ENCODE measurements at regions not wholly inside any gene's neighbourhood (a gene's known extent, or its start where the extent isn't known, plus 50 kb on each side); places are given as distances from the start of the nearest gene placed in this dataset.

DNA sequence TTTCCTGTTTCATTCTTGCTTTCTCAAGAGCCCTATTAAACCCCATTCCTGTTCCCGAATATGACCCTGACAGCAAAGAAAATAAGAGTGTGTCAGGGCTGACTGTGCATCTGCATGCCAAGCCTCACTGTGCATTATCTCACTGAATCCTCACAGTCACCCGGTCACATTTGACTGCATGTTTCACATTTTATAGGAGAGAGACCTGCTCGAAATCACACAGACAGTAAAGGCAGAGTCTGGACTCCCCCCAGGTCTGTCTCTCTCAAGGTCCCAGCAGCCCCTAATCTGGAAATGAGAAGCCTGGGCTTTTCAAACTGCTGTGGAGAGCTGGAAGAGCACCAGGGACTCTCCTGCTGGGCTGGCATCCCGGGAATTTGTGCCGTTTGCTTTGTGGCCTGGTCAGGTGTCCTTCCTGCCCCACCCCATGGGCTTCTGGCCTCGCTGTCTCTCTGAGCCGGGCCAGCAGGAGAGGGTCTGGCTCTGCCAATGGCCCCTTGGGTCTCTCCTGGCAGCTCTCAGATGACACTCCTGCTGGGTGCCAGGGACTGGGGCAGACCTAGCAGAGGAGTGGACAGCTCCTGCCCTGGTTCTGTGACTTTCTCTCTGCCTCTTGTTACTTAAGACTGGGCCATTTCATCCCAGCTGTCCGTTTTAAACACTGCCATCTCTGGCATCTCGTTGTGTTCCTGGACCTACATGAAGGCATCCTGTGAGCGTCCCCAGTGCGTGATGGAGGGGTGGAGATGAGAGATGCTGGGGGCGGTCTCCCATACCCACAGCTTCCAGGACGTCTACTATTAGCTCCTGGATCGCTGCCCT lies 173.6 kb downstream of the ARHGAP12 start:
- DNase-seq, result no peak

- no peak for DNase-seq
Observed at GRCh38 chr10:31753681-31754080, 174.9 kb downstream of the ARHGAP12 start.

DNA sequence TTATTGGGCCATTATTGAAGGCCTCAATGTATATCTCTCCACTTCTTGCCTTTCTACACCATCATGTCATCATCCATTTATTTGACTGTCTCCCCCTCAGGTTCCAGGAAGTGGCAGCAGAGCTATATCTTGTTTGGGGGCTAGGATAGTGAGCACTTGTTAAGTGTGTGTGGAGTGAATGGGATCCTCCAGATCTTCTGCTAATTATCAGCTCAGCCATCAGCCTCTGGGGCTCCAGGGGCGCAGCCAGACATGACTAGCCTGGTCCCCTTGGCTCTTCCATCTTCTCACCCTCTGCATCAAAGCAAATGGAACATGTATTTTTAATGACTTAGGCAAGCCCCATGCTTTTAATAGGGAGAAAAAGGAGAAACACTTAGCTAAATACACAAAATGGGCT lies 176.5 kb downstream of the ARHGAP12 start:
- DNase-seq, result no peak

DNA sequence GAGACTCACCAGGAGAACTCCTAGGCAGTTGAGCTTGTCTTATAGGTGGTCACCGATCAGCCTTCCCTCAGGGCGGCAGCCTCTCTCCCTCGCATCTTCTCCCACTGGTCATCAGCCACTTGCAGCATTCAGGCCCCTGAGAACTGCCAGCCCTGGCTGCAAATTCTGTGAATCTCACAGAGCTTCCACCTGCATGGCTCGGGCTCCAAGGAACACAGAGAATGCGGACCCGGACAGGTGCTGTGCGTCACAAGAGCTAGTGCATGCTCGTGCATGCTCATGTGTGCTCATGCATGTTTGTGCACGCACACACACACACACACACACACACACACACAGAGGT lies 176.9 kb downstream of the ARHGAP12 start:
- DNase-seq, result no peak

DNA sequence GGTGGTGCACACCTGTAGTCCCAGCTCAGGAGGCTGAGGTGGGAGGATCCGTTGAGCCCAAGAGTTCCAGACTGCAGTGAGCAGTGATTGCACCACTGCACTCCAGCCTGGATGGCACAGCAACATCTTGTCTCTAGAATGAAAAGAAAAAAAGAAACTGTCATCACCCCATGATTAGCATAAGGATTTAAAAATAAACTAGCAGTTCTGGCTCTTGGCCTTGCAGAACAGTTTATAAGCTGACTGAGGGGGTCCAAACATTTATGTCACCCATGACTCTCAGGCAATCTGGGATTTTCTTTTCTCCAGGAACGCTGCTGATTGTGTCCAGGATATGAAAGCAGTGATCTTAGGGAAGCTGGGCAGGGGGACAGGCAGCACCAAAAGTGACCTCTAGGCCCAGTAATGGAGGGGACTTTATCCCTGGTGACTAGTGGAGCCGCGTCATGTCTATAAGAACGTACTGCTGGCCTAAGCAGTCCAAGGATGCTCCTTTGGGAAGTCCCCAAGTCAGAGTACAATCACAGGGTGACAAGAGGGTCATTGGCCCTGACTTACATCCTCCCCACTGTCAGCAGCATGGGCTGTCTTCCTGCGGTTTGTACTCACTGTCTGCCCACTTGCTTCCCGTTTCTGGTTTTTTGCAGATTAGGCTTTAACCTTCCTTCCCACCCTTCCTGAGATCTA lies 177.4 kb downstream of the ARHGAP12 start:
- DNase-seq, result no peak

DNA sequence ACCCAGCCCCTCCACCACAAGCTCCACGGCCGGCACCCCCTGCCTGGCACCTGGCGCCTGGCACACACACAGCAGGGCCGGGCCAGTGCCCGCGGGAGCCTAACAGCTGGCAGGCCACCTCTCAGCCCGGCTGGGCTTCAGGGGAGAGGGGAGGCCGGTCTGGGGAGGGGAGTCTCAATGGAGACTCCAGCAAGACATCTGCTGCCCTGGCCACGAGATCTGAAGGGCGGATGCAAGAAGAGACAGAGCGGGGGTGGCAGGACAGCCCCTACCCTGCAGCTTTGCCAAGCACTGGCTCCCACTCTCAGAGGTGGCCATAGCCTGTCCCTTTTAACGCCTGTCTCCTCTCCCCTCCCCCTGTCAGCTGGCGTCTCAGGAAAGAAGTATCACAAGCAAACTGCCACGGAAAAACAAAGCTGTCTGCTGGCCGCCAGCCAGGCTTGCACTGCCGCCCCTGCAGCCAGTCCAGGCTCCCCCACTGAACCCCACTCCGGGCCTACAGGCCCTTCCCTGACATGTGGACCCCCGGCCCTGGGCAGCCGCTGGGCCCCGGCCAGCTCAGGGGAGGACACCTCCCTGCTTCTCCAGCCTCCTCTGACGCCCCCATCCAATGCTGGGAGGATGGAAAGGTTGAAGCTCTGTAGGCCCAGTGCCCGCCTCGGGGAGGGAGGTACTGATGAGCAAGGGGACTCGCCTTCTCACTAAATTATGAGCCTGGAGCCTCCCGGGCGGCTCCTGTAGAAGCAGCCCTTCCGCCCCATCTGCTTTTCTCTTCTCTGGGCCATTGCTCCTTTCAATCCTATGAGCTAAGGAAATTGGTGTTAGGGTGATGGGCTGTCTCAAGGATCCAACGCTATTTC lies 178.4 kb downstream of the ARHGAP12 start:
- DNase-seq, result peak; percentile 79

- DNase-seq, result peak; percentile 20
Observed at GRCh38 chr10:31749301-31749700, 179.3 kb downstream of the ARHGAP12 start.

DNA sequence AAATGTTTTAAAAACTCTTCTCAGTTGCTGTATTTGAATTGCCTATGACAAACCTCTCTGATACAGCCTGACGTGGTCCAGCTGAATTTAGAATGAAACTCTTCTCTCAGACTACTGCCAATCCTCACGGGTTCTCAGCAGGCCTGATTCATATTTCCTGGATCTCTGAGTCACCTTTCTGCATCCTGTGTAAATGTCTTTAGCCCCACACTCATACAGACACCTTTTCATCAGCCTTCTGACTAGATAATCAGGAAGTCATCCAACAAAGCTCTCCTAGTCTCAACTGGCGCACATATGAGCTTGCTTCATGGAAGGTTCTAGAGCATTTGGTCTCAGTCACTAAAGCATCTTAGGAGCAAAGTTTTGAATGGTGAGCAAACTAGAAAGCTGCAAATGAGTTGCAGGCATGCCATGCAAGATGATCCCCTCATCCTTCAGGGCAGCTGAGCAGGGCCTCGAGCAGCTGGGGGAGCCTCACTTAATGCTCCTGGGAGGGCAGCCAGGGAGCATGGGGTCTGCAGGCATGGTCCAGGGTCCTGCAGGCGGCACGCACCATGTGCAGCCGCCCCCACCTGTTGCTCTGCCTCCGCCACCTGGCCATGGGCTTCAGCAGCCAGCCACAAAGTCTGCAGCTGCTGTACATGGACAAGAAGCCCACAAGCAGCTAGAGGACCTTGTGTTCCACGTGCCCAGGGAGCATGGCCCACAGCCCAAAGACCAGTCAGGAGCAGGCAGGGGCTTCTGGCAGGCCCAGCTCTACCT lies 182.8 kb downstream of the ARHGAP12 start:
- DNase-seq, result no peak

GRCh38 chr10:31744025-31744424 lies 184.6 kb downstream of the ARHGAP12 start:
- DNase-seq, result no peak

DNA sequence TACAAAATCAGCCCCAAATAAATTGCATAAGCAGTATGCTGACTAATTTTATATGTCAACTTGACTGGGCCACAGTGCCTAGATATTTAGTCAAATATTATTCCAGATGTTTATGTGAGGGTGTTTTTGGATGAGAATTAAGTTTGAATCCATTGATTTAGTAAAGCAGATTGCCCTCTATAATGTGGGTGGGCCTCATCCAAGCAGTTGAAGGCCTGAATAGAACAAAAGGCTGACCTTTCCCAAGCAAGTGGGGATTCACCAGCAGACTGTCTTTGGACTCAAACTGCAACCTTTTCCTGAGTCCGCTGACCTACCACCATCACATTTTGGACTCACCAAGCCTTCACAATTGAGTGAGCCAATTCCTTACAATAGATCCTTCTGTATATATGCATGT lies 186.4 kb downstream of the ARHGAP12 start:
- no peak for DNase-seq

- no peak for DNase-seq
Observed at GRCh38 chr10:31741473-31741872, 187.2 kb downstream of the ARHGAP12 start.

GRCh38 chr10:31739711-31740110 lies 188.9 kb downstream of the ARHGAP12 start:
- DNase-seq, result no peak

GRCh38 chr10:31739146-31739545 lies 189.5 kb downstream of the ARHGAP12 start:
- DNase-seq, result no peak

DNA sequence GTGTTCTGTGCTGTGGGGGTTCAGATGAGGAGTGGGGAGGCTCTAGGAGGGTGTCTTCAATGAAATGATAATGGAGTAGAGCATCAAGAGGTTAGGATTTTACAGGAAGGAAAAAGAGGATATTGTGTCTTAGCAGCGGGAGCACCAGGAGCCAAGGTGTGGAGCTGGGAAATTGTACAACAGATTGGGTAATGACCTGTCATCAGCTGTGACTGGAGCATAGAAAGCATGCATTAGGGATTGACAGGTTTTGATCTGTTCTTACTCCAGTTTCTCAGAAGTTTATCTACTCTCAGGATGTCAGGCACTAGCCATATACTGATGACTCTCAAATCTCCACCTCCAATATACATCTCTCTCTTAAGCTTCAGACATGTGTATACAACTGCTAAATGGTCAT lies 196.9 kb downstream of the ARHGAP12 start:
- DNase-seq, result no peak

DNA sequence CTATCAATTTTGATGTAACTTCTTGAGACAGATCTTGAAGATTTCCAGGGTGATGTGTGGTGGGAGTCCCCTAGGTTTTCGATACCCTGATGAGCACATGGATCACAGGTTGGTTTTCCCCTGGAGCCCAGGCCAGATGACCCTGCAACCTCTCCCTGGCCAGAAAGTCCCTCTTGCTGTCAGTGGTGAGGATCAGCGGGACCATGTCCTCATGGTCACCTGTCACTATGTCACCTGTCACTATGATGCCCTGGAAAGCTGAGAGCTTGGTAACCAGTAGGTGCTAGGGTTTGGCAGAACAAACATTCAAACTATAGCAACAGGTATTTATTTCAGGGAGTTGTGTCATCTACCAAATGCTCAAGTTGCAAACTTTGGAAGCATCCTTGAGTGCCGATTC lies 197.9 kb downstream of the ARHGAP12 start:
- DNase-seq, result no peak

GRCh38 chr10:31728698-31729224 lies 199.9 kb downstream of the ARHGAP12 start:
- no peak for DNase-seq

GRCh38 chr10:31725436-31725835 lies 203.2 kb downstream of the ARHGAP12 start:
- no peak for DNase-seq

GRCh38 chr10:31724296-31724695 lies 204.3 kb downstream of the ARHGAP12 start:
- no peak for DNase-seq

DNA sequence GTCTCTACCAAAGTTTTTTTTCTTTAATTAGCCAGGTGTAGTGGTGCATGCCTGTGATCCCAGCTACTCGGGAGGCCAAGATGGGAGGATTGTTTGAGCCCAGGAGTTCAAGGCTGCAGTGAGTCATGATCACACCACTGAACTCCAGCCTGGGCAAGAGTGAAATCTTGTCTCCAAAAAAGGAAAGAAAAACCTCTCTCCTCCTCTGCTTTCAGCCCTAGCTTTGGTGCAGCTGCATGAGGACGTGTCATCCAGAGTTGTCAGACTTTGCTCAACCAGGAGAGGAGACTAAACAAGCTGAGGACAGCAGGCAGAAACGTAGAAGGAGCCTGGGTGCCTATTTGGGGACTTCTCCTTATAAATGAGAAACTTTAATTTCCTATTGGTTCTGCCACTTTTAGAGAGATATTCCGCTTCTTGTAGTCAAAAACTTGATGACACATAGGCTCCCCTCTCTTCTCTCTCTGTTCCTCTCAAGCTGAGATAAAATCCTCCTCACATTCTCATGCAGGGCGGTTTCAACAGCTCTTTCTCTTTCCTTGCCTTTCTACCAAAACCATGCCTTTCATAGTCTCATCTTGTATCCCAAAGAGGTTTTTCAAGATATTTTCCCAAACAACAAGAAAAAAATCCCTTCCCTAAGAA lies 205.4 kb downstream of the ARHGAP12 start:
- DNase-seq, result no peak

- DNase-seq, result peak; percentile 4
Observed at GRCh38 chr10:31721096-31721495, 207.5 kb downstream of the ARHGAP12 start.

- no peak for DNase-seq
Observed at GRCh38 chr10:31720546-31720945, 208.1 kb downstream of the ARHGAP12 start.

GRCh38 chr10:31709476-31709875 lies 219.2 kb downstream of the ARHGAP12 start:
- DNase-seq, result no peak
